ENCODE measurements at regions not wholly inside any gene's neighbourhood (a gene's known extent, or its start where the extent isn't known, plus 50 kb on each side); places are given as distances from the start of the nearest gene placed in this dataset.

DNA sequence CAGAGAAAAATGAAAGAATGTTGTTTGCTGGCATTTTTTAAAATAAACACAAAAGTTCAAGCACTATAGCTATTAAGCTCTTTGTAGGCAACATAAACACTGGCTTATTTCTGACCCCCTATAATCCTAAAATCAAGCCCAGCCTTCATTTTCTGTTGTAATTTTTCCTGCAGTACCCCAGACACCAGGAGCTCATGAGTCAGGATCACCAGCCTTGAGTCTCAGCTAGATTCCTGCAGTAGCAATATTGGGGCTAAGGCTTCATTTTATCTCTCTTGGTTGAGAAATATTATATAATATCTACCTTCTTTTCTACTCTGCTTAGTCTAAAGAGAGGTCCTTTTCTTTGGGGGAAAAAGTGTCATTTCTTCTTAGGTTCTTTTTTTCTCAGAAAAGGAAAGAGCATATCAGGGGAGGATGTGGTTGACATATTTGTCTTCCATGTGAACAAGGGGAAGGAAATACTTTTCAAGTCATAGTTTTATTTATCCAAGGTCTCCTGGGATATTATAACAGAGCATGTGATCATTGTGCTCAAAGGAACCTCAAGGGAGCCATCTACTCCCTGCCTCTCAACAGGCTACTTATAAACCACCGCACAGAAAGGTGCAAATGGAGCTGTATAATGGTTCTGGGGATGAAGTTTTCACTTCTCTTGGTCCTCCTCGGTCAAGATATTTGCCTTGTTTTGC, 678.3 kb upstream of the NR3C2 start:
- H3K36me3 ChIP-seq (ENCODE audit: control insufficient read depth in 2 of 2, insufficient read depth in 1 of 2, low read length in 2 of 2) = no peaks in the 10 kb centered on the region
- no peaks in the 10 kb centered on the region for H3K4me1 ChIP-seq (ENCODE audit: control insufficient read depth, insufficient read depth, low read length)
- ChIA-PET CTCF (no interaction called here), POLR2A (no interaction called here)
- H3K27ac ChIP-seq (ENCODE audit: extremely low read depth, low read depth, low read length) = no peak overlapping the region
- TF ChIP-seq ZNF792 (tag by site-specific recombination; IDR thresholded peaks at IDR 0.05) (no peak), KLF16 (tag by site-specific recombination; IDR thresholded peaks at IDR 0.05) (no peak), ZNF585B (tag by site-specific recombination; IDR thresholded peaks at IDR 0.05) (no peak), ZFP41 (tag by site-specific recombination; IDR thresholded peaks at IDR 0.05; ENCODE audit: borderline replicate concordance) (no peak), WT1 (tag by site-specific recombination; IDR thresholded peaks at IDR 0.05) (no peak), ZNF664 (tag by site-specific recombination; IDR thresholded peaks at IDR 0.05) (no peak), ZNF600 (tag by site-specific recombination; IDR thresholded peaks at IDR 0.05) (no peak), ZBTB8A (tag by site-specific recombination; IDR thresholded peaks at IDR 0.05) (no peak), ZNF473 (tag by site-specific recombination; IDR thresholded peaks at IDR 0.05) (no peak), GLIS2 (tag by site-specific recombination; IDR thresholded peaks at IDR 0.05) (no peak), ZBTB48 (tag by site-specific recombination; IDR thresholded peaks at IDR 0.05) (no peak), ZNF629 (tag by site-specific recombination; IDR thresholded peaks at IDR 0.05) (no peak), HOXC10 (CRISPR knock-in tag; IDR thresholded peaks at IDR 0.05) (no peak)
- TF ChIP-seq, protein P1, sequence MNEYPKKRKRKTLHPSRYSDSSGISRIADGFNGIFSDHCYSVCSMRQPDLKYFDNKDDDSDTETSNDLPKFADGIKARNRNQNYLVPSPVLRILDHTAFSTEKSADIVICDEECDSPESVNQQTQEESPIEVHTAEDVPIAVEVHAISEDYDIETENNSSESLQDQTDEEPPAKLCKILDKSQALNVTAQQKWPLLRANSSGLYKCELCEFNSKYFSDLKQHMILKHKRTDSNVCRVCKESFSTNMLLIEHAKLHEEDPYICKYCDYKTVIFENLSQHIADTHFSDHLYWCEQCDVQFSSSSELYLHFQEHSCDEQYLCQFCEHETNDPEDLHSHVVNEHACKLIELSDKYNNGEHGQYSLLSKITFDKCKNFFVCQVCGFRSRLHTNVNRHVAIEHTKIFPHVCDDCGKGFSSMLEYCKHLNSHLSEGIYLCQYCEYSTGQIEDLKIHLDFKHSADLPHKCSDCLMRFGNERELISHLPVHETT (tag by site-specific recombination; IDR thresholded peaks at IDR 0.05) = no peak
- H3K9me3 ChIP-seq (ENCODE audit: control insufficient read depth, insufficient read depth, low read depth, low read length) = no peaks in the 10 kb centered on the region
- H3K4me3 ChIP-seq (ENCODE audit: low read depth, low read length) = no peak overlapping the region

DNA sequence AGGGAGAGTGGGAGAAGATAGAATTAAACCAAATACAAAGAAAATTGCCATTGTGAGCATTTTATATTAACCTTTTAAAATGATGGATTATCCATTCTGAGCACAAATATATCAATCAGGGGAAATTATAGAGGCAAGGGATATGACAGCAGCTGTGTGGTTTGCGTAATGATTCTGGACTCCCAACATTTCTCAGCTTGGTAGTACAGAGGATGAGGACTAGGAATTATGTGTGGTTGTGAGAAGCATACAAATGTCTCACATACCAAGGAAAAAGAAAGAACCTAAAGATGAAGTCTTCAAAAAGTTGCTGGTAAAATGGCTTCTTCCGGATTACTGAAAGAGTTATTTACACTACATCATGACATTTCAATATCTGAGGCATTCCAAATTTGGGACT, 674.6 kb upstream of the NR3C2 start:
- Histone ChIP-seq H3K4me1 (ENCODE audit: control insufficient read depth, insufficient read depth, low read length) (no peaks in the 10 kb centered on the region), H3K36me3 (ENCODE audit: control insufficient read depth in 2 of 2, insufficient read depth in 1 of 2, low read length in 2 of 2) (no peaks in the 10 kb centered on the region), H3K9me3 (ENCODE audit: control insufficient read depth, insufficient read depth, low read depth, low read length) (no peaks in the 10 kb centered on the region), H3K4me3 (ENCODE audit: low read depth, low read length) (no peak overlapping the region), H3K27ac (ENCODE audit: extremely low read depth, low read depth, low read length) (no peak overlapping the region)
- CTCF ChIA-PET = no interaction called here
- TF ChIP-seq GLI4 (tag by site-specific recombination; IDR thresholded peaks at IDR 0.05) (no peak), ZNF248 (tag by site-specific recombination; IDR thresholded peaks at IDR 0.05) (no peak), SETDB1 (IDR thresholded peaks at IDR 0.05; ENCODE audit: insufficient read length, low read length) (no peak), ZXDB (tag by site-specific recombination; IDR thresholded peaks at IDR 0.05) (no peak), ZNF175 (tag by site-specific recombination; IDR thresholded peaks at IDR 0.05) (no peak), PRDM1 (tag by site-specific recombination; IDR thresholded peaks at IDR 0.05) (no peak), YY2 (tag by site-specific recombination; IDR thresholded peaks at IDR 0.05) (no peak), ZNF555 (tag by site-specific recombination; conservative IDR thresholded peaks at IDR 0.05) (no peak), ZNF426 (tag by site-specific recombination; IDR thresholded peaks at IDR 0.05) (no peak), ZNF341 (tag by site-specific recombination; IDR thresholded peaks at IDR 0.05; ENCODE audit: low read depth) (no peak), KLF10 (tag by site-specific recombination; IDR thresholded peaks at IDR 0.05) (no peak), ZNF660 (tag by site-specific recombination; IDR thresholded peaks at IDR 0.05) (no peak), ZNF76 (tag by site-specific recombination; IDR thresholded peaks at IDR 0.05; ENCODE audit: borderline replicate concordance, low read depth) (no peak), SCRT1 (tag by site-specific recombination; IDR thresholded peaks at IDR 0.05; ENCODE audit: borderline replicate concordance) (no peak)
- TF ChIP-seq, protein P2, sequence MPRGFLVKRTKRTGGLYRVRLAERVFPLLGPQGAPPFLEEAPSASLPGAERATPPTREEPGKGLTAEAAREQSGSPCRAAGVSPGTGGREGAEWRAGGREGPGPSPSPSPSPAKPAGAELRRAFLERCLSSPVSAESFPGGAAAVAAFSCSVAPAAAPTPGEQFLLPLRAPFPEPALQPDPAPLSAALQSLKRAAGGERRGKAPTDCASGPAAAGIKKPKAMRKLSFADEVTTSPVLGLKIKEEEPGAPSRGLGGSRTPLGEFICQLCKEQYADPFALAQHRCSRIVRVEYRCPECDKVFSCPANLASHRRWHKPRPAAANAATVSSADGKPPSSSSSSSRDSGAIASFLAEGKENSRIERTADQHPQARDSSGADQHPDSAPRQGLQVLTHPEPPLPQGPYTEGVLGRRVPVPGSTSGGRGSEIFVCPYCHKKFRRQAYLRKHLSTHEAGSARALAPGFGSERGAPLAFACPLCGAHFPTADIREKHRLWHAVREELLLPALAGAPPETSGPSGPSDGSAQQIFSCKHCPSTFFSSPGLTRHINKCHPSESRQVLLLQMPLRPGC (tag by site-specific recombination; IDR thresholded peaks at IDR 0.05) = no peak
- TF ChIP-seq, protein P3, sequence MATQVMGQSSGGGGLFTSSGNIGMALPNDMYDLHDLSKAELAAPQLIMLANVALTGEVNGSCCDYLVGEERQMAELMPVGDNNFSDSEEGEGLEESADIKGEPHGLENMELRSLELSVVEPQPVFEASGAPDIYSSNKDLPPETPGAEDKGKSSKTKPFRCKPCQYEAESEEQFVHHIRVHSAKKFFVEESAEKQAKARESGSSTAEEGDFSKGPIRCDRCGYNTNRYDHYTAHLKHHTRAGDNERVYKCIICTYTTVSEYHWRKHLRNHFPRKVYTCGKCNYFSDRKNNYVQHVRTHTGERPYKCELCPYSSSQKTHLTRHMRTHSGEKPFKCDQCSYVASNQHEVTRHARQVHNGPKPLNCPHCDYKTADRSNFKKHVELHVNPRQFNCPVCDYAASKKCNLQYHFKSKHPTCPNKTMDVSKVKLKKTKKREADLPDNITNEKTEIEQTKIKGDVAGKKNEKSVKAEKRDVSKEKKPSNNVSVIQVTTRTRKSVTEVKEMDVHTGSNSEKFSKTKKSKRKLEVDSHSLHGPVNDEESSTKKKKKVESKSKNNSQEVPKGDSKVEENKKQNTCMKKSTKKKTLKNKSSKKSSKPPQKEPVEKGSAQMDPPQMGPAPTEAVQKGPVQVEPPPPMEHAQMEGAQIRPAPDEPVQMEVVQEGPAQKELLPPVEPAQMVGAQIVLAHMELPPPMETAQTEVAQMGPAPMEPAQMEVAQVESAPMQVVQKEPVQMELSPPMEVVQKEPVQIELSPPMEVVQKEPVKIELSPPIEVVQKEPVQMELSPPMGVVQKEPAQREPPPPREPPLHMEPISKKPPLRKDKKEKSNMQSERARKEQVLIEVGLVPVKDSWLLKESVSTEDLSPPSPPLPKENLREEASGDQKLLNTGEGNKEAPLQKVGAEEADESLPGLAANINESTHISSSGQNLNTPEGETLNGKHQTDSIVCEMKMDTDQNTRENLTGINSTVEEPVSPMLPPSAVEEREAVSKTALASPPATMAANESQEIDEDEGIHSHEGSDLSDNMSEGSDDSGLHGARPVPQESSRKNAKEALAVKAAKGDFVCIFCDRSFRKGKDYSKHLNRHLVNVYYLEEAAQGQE (tag by site-specific recombination; IDR thresholded peaks at IDR 0.05) = no peak
- TF ChIP-seq, protein P4, sequence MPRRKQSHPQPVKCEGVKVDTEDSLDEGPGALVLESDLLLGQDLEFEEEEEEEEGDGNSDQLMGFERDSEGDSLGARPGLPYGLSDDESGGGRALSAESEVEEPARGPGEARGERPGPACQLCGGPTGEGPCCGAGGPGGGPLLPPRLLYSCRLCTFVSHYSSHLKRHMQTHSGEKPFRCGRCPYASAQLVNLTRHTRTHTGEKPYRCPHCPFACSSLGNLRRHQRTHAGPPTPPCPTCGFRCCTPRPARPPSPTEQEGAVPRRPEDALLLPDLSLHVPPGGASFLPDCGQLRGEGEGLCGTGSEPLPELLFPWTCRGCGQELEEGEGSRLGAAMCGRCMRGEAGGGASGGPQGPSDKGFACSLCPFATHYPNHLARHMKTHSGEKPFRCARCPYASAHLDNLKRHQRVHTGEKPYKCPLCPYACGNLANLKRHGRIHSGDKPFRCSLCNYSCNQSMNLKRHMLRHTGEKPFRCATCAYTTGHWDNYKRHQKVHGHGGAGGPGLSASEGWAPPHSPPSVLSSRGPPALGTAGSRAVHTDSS (tag by site-specific recombination; IDR thresholded peaks at IDR 0.05) = no peak
- POLR2A ChIA-PET = no interaction called here
